Stimulated activated CD4-positive, alpha-beta T cell treated with anti-CD3 and anti-CD28 coated beads, Interleukin-4, amount 100 ng/mL, for 24 hours (primary cell): ENCODE measurements at regions not wholly inside any gene's neighbourhood (a gene's known extent, or its start where the extent isn't known, plus 50 kb on each side); places are given as distances from the start of the nearest gene placed in this dataset.

ENCODE experiments used
- DNase-seq: peaks from one replicate; pipeline ENCODE4 v3.0.0-alpha.2; 2020

- no peak for DNase-seq
Observed at GRCh38 chr5:96243862-96244261, 189.2 kb downstream of the PCSK1 start.

GRCh38 chr5:96243203-96243602 lies 189.8 kb downstream of the PCSK1 start:
- no peak for DNase-seq

DNA sequence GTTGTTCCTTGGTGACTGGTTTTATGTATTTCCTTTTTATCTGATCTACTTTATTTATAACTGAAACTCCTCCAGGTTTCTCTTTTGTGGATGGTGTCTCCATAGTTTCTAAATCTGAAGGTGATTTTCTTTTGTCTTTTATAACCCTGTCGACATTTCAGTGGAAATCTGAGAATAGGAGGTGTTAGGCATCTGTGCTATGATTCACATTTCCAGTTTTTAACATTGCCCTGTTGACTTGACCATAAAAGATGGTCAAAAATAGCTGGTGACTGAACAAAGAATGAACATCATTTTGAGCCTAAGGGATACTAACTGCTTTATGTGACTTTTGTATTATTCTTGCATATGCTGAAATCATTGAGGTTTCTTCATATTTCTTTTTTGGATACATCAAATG lies 190.5 kb downstream of the PCSK1 start:
- no peak for DNase-seq

DNA sequence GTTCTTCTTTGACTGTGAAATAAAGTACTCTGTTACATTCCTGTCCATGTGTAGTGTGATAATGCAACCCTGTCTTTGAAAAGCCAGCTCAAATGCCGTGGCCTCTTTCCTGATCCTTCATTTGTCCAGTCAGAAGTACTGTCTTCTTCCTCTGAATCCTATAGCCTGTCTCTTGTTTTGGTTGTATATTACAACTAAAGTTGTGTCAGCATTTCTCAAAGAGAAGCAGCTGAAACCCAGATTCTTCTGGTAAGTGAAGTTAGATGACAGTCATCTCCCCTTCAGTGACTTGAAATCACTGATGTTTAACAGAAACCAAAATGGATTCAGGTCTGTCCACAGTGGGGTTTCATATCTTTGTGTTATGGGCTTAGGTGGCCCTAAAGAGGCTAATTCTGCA lies 196.2 kb downstream of the PCSK1 start:
- DNase-seq: no peak

- DNase-seq: no peak
Observed at GRCh38 chr5:96236051-96236450, 197.0 kb downstream of the PCSK1 start.

DNA sequence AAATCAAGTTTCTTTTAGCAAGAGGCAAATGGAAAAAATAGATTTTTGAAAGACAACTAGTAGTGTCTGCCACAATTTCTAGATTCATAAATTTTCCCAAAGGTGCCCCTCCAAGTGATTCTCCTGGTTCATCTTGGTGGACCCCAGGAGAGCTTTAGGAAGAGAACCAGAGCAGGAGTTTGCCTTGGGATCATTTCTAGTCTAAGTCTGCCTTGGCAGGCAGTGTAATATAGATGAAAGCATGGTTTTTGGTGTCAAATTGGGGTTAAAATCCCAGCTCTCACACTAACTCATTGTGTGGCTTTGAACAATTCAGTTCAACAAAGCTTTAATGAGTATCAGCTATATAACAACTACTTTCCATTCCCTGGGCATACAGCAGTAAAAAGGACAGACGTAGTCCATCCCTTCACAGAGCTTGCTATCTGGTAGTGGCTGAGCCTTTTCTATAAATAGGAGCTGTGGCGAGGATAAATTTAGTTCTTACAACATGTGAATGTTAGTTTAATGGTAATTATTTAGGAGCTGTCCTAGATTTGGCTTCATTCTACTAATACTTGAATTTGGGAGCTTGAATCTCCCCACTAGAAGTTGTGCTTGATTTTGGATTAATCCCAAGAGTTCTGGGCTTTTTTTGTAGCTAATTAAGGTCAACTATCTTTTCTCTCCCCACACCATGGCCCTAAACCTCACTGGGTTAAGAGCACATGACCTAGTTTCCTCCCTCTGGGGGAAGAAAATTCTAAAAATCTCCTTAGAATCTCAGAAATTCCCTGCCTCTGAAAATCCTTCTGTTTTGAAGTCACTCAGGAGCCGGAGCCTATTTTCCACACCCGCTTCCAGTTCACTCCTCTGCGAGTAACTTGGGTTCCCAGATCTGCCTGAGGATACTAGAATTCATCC lies 197.8 kb downstream of the PCSK1 start:
- no peak for DNase-seq

GRCh38 chr5:96232602-96233001 lies 200.4 kb downstream of the PCSK1 start:
- DNase-seq: no peak

DNA sequence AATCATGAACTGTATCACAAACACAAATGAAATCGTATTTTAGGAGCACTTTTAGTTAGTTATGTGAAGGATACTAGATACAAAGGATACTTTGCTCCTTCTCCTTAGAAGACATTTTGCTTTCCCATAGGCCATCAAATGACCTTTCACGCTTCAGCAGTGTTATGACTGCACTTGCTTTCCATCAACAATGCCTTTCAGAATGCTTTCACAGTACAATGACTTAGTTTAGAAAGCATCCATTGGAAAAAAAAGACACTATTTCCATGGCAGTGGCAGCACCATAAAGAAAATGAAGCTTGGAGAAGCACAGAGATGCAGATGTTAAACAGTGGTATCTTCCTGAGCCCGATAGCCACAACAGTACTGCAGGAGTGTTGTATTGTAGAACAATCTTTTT lies 203.9 kb downstream of the PCSK1 start:
- no peak for DNase-seq

GRCh38 chr5:96228408-96228807 lies 204.6 kb downstream of the PCSK1 start:
- no peak for DNase-seq

GRCh38 chr5:96227957-96228356 lies 205.1 kb downstream of the PCSK1 start:
- no peak for DNase-seq

GRCh38 chr5:96226941-96227552 lies 206.0 kb downstream of the PCSK1 start:
- DNase-seq: no peak

DNA sequence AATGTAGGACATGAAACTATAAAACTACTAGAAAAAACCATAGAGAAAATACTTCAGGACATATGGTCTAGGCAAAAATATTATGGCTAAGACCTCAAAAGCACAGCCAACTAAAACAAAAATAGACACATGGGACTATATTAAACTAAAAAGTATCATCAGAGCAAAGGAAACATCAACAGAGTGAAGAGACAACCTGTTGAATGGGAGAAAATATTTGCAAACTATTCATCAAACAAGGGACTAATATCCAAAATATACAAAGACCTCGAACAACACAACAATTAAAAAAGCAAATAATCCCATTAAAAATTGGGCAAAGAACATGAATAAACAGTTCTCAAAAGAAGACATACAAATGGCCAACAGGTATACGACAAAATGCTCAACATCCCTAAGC lies 210.9 kb downstream of the PCSK1 start:
- no peak for DNase-seq

- no peak for DNase-seq
Observed at GRCh38 chr5:96220610-96221390, 212.2 kb downstream of the PCSK1 start.

GRCh38 chr5:96219580-96220281 lies 213.3 kb downstream of the PCSK1 start:
- DNase-seq: no peak

- no peak for DNase-seq
Observed at GRCh38 chr5:96218653-96219052, 214.4 kb downstream of the PCSK1 start.

GRCh38 chr5:96214442-96215197 lies 218.4 kb downstream of the PCSK1 start:
- no peak for DNase-seq

DNA sequence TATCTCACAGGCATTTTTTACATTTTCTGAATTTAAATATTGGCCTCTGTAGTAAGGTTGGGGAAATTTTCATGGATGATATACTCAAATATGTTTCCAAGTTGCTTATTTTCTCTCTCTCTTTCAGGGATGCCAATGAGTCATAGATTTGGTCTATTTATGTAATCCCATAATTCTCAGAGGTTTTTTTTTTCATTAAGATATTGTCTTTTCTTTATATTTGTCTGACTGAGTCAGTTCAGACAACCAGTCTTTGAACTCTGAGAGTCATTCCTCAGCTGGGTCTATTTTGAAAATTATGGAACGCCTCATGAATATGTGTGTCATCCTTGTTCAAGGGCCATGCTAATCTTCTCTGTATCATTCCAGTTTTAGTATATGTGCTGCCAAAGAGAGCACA lies 223.2 kb downstream of the PCSK1 start:
- no peak for DNase-seq

DNA sequence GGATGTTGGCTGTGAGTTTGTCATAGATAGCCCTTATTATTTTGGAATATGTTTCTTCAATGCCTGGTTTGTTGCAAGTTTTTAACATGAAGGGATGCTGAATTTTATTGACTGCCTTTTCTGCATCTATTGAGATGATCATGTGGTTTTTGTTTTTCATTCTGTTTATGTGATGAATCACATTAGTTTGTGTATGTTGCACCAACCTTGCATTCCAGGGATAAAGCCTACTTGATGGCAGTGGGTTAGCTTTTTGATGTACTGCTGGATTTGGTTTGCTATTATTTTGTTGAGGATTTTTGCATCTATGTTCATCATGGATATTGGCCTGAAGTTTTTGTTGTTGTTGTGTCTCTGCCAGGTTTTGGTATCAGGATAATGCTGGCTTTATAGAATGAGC lies 225.6 kb downstream of the PCSK1 start:
- no peak for DNase-seq

DNA sequence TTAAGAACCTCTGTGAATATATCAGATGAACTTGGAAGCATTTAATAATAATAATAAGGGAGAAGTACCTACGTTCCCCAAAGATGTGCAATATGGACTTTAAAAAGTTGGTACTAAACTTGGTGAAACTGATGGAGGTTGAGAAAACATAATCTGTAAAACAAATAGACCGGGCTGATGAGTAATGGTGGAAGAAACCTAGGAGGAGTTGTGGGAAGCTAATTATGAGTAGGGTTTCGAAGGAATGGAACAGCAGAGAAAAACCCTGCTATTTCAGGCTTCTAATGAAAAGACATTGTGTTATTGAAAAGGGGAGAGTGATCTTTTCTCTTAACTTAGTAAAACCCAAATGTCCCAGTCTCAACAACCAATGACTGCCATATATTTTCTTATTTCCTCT lies 229.3 kb downstream of the PCSK1 start:
- no peak for DNase-seq

DNA sequence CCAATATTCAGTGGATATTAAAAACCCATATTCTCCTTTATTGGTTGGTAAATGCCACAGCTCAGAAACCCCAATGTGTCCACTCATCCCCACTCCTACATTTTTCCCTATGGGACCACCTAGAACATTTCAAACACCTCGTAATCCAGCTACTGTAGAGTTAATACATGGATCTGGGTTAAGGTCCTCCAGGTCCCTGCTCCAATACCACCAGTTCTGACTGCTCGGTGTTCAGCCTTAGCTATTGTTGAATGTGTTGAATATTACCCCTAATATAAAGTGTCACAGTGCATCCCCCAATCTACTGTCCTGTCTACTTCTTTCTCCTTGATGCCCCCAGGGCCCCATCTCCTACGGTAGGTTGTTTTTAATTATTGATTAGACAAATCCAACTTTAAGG lies 231.5 kb downstream of the PCSK1 start:
- DNase-seq: no peak

GRCh38 chr5:96200641-96201040 lies 232.4 kb downstream of the PCSK1 start:
- no peak for DNase-seq

DNA sequence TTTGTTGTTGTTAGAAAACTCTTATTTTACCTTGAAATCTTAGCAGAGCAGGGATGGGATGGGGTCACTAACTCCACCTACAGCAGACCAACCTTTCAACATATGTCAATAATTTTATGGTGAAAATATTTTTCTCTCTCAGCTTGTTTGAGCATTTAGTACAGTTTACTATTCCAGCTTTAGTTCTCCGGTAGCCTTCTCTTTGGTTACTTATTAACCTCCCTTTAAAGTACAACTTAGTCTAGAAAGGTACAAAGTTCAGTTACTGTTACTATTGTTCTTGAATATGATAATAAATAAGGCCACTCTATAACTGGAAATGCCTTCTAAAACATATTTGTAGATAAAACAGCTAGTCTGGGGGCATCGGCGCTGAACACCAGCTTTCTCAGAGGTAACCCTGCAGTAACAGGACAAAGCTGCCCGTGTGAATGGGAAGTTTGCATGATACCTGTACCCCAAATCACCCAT lies 233.3 kb downstream of the PCSK1 start:
- DNase-seq: no peak
